ENCODE measurements at regions not wholly inside any gene's neighbourhood (a gene's known extent, or its start where the extent isn't known, plus 50 kb on each side); places are given as distances from the start of the nearest gene placed in this dataset.

DNA sequence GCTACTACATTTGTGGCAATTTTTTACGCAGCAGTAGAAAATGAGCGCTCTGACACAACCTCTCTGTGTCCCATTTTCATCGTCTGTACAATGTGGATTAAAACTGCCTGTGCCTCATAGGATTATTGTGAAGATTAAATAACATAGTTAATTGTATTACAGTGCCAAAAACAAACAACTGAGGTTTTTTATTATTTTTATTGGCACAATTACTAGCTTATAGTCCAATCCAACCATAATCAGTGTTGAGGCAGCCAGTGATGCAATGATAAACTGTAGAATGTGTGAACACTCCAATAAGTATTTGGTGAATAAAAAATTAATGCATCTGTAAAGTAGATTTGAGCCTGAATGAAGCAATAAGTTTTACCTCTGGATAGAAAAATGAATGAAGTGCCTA lies 588.3 kb downstream of the DNAH5 start:
- H3K4me3 ChIP-seq: no peak overlapping the region
- no peak overlapping the region for H3K27ac ChIP-seq (ENCODE audit: low read depth in 1 of 2, low read length in 1 of 2)
- WGBS, 2 donors: 78 to 94% methylated on average over 3 of the region's 3 CpGs
- H3K4me1 ChIP-seq (ENCODE audit: control insufficient read depth in 5 of 5, insufficient read depth in 5 of 5, low read length in 5 of 5): no peaks in the 10 kb centered on the region
- H3K36me3 ChIP-seq (ENCODE audit: control insufficient read depth in 4 of 4, insufficient read depth in 4 of 4, low read length in 4 of 4): no peaks in the 10 kb centered on the region
- ATAC-seq (ENCODE audit: insufficient read depth, low FRiP score) (no peak), DNase-seq (no peak)
- no peaks in the 10 kb centered on the region for H3K9me3 ChIP-seq (ENCODE audit: control insufficient read depth in 4 of 4, insufficient read depth in 3 of 4, low read length in 3 of 4)
- TF ChIP-seq, protein P1, sequence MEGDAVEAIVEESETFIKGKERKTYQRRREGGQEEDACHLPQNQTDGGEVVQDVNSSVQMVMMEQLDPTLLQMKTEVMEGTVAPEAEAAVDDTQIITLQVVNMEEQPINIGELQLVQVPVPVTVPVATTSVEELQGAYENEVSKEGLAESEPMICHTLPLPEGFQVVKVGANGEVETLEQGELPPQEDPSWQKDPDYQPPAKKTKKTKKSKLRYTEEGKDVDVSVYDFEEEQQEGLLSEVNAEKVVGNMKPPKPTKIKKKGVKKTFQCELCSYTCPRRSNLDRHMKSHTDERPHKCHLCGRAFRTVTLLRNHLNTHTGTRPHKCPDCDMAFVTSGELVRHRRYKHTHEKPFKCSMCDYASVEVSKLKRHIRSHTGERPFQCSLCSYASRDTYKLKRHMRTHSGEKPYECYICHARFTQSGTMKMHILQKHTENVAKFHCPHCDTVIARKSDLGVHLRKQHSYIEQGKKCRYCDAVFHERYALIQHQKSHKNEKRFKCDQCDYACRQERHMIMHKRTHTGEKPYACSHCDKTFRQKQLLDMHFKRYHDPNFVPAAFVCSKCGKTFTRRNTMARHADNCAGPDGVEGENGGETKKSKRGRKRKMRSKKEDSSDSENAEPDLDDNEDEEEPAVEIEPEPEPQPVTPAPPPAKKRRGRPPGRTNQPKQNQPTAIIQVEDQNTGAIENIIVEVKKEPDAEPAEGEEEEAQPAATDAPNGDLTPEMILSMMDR (IDR thresholded peaks at IDR 0.05; ENCODE audit: control extremely low read depth, extremely low read depth): no peak
- no peaks in the 10 kb centered on the region for H3K27me3 ChIP-seq (ENCODE audit: control insufficient read depth in 3 of 3, insufficient read depth in 3 of 3, low read length in 2 of 3)
- H3K9ac ChIP-seq (ENCODE audit: insufficient read depth in 1 of 2, low read length in 2 of 2): no peak overlapping the region

- no peak overlapping the region for H3K27ac ChIP-seq (ENCODE audit: low read depth in 1 of 2, low read length in 1 of 2)
Measured at GRCh38 chr5:13354611-13355010, 589.9 kb downstream of the DNAH5 start.

DNA sequence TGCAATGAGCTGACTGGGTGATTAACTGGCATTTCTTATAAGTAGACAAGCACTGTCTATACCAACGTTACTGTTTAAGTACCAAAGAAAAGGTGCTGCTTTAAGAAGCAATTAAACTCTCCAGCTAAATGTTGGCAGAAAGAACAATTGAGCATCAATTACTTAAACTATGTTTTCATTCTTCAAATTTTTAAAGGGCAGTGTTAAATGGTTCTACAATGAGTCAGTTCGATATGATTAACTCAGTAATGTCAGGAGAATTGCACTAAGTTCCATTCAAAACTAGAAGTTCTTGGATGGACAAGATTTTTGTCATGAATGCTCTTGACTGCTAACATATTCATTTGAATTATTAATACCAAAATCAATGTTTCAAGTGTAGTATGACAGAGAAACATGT lies 593.7 kb downstream of the DNAH5 start:
- Histone ChIP-seq H3K9me3 (ENCODE audit: control insufficient read depth in 4 of 4, insufficient read depth in 3 of 4, low read length in 3 of 4) (no peaks in the 10 kb centered on the region), H3K27ac (ENCODE audit: low read depth in 1 of 2, low read length in 1 of 2) (no peak overlapping the region), H3K27me3 (ENCODE audit: control insufficient read depth in 3 of 3, insufficient read depth in 3 of 3, low read length in 2 of 3) (no peaks in the 10 kb centered on the region), H3K4me3 (no peak overlapping the region), H3K4me1 (ENCODE audit: control insufficient read depth in 5 of 5, insufficient read depth in 5 of 5, low read length in 5 of 5) (no peaks in the 10 kb centered on the region), H3K36me3 (ENCODE audit: control insufficient read depth in 4 of 4, insufficient read depth in 4 of 4, low read length in 4 of 4) (no peaks in the 10 kb centered on the region), H3K9ac (ENCODE audit: insufficient read depth in 1 of 2, low read length in 2 of 2) (no peak overlapping the region)
- ATAC-seq (ENCODE audit: insufficient read depth, low FRiP score) (no peak), DNase-seq (no peak)
- TF ChIP-seq, protein P1 (IDR thresholded peaks at IDR 0.05; ENCODE audit: control extremely low read depth, extremely low read depth): no peak
- WGBS, 2 donors: 60 to 79% methylated on average over 2 of the region's 2 CpGs

More at GRCh38 chr5:13354611-13355010, 589.9 kb downstream of the DNAH5 start:
- Histone ChIP-seq H3K9ac (ENCODE audit: insufficient read depth in 1 of 2, low read length in 2 of 2) (no peak overlapping the region), H3K4me3 (no peak overlapping the region), H3K27me3 (ENCODE audit: control insufficient read depth in 3 of 3, insufficient read depth in 3 of 3, low read length in 2 of 3) (no peaks in the 10 kb centered on the region), H3K9me3 (ENCODE audit: control insufficient read depth in 4 of 4, insufficient read depth in 3 of 4, low read length in 3 of 4) (no peaks in the 10 kb centered on the region), H3K4me1 (ENCODE audit: control insufficient read depth in 5 of 5, insufficient read depth in 5 of 5, low read length in 5 of 5) (no peaks in the 10 kb centered on the region), H3K36me3 (ENCODE audit: control insufficient read depth in 4 of 4, insufficient read depth in 4 of 4, low read length in 4 of 4) (no peaks in the 10 kb centered on the region)
- TF ChIP-seq, protein P1 (IDR thresholded peaks at IDR 0.05; ENCODE audit: control extremely low read depth, extremely low read depth): no peak
- 55 to 58% methylated on average over 2 of the region's 2 CpGs for WGBS, 2 donors
- ATAC-seq (ENCODE audit: insufficient read depth, low FRiP score) (no peak), DNase-seq (no peak)

DNA sequence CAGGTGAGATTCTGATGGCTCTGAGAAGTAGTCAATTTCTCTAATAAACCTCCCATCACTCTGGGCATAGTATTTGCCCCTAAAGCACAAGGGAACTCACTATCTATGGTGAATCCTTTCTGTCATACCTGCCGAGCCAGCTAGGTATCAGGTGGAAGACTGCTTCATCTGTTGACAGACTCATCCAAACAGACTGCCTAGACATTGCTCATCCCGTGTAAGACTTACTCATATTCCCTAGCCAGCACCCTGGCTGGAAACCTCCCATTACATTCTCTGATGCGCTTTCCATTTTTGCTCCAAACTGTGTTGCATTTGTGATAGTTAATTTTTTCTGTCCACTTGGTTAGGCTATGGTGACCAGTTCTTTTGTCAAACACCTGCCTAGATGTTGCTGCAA lies 595.9 kb downstream of the DNAH5 start:
- H3K9me3 ChIP-seq (ENCODE audit: control insufficient read depth in 4 of 4, insufficient read depth in 3 of 4, low read length in 3 of 4): no peaks in the 10 kb centered on the region
- TF ChIP-seq, protein P1 (IDR thresholded peaks at IDR 0.05; ENCODE audit: control extremely low read depth, extremely low read depth): no peak

More for the DNA sequence above, 595.9 kb downstream of the DNAH5 start:
- Histone ChIP-seq H3K4me3 (no peak overlapping the region), H3K27me3 (ENCODE audit: control insufficient read depth in 3 of 3, insufficient read depth in 3 of 3, low read length in 2 of 3) (no peaks in the 10 kb centered on the region), H3K36me3 (ENCODE audit: control insufficient read depth in 4 of 4, insufficient read depth in 4 of 4, low read length in 4 of 4) (no peaks in the 10 kb centered on the region), H3K9ac (ENCODE audit: insufficient read depth in 1 of 2, low read length in 2 of 2) (no peak overlapping the region), H3K27ac (ENCODE audit: low read depth in 1 of 2, low read length in 1 of 2) (no peak overlapping the region), H3K4me1 (ENCODE audit: control insufficient read depth in 5 of 5, insufficient read depth in 5 of 5, low read length in 5 of 5) (no peaks in the 10 kb centered on the region)
- DNase-seq: no peak
- ATAC-seq (ENCODE audit: insufficient read depth, low FRiP score): no peak
- 81 to 85% methylated on average over 3 of the region's 3 CpGs for WGBS, 2 donors

Data from lung (tissue), 11 donors.